ENCODE measurements at regions not wholly inside any gene's neighbourhood (a gene's known extent, or its start where the extent isn't known, plus 50 kb on each side); places are given as distances from the start of the nearest gene placed in this dataset.

DNA sequence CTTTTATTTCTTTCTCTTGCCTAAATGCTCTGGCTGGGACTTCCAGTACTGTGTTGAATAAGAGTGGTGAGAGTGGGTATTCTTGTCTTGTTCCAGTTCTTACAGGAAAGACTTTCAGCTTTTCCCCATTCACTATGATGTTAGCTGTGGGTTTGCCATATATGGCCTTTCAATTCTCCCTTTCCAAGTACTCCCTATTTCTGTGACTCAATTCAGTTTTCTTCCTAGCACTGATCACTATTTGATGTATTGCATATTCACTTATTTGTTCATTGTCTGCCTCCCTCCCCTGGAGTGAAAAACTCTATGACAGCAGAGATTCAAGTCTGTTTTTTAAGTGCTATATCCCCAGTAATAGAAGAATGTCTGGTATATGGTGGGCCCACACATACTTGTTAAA lies 618.2 kb upstream of the CAMK1G start:
- Mint-ChIP-seq H3K27me3 (ENCODE audit: insufficient read depth, low read depth, poor library complexity) (no peaks in the 10 kb centered on the region), H3K9me3 (peaks cover 16% of the 10 kb centered on the region), H3K4me1 (no peaks in the 10 kb centered on the region), H3K27ac (no peak overlapping the region), H3K36me3 (ENCODE audit: low read depth) (peaks cover 5% of the 10 kb centered on the region; the same call in 1 of the 3 replicates), H3K4me3 (no peak overlapping the region)
- ATAC-seq (no peak), DNase-seq (ENCODE audit: low spot score) (no peak)
- Histone ChIP-seq H3K4me3 (no peak overlapping the region), H3K79me2 (replicated peaks; ENCODE audit: insufficient read depth) (no peaks in the 10 kb centered on the region), H3F3A (replicated peaks; ENCODE audit: low read depth) (no peaks in the 10 kb centered on the region), H4K20me1 (replicated peaks; ENCODE audit: insufficient read depth) (no peaks in the 10 kb centered on the region), H3K9me2 (ENCODE audit: insufficient read depth) (peaks cover 12% of the 10 kb centered on the region; the same call in 1 of the 2 replicates), H2AFZ (no peak overlapping the region), H3K4me1 (ENCODE audit: insufficient read depth) (no peaks in the 10 kb centered on the region), H3K27me3 (ENCODE audit: insufficient read depth) (no peaks in the 10 kb centered on the region), H3K4me2 (no peak overlapping the region), H3K27ac (ENCODE audit: low read depth) (no peak overlapping the region), H3K36me3 (ENCODE audit: insufficient read depth) (peaks cover 2% of the 10 kb centered on the region; the same call in 1 of the 2 replicates)
- TF ChIP-seq POLR2AphosphoS5 (IDR thresholded peaks at IDR 0.05; ENCODE audit: low read depth) (no peak), ZNF114 (CRISPR knock-in tag; IDR thresholded peaks at IDR 0.05) (no peak), CREB1 (CRISPR knock-in tag; IDR thresholded peaks at IDR 0.05; ENCODE audit: low read depth) (no peak), JUNB (IDR thresholded peaks at IDR 0.05; ENCODE audit: unreplicated experiment) (no peak), ZNF331 (CRISPR knock-in tag; IDR thresholded peaks at IDR 0.05; ENCODE audit: low read depth) (no peak), NANOG (IDR thresholded peaks at IDR 0.05; ENCODE audit: borderline replicate concordance) (no peak)
- TF ChIP-seq, protein P1, sequence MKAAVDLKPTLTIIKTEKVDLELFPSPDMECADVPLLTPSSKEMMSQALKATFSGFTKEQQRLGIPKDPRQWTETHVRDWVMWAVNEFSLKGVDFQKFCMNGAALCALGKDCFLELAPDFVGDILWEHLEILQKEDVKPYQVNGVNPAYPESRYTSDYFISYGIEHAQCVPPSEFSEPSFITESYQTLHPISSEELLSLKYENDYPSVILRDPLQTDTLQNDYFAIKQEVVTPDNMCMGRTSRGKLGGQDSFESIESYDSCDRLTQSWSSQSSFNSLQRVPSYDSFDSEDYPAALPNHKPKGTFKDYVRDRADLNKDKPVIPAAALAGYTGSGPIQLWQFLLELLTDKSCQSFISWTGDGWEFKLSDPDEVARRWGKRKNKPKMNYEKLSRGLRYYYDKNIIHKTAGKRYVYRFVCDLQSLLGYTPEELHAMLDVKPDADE (IDR thresholded peaks at IDR 0.05): no peak
- TF ChIP-seq, protein P2, sequence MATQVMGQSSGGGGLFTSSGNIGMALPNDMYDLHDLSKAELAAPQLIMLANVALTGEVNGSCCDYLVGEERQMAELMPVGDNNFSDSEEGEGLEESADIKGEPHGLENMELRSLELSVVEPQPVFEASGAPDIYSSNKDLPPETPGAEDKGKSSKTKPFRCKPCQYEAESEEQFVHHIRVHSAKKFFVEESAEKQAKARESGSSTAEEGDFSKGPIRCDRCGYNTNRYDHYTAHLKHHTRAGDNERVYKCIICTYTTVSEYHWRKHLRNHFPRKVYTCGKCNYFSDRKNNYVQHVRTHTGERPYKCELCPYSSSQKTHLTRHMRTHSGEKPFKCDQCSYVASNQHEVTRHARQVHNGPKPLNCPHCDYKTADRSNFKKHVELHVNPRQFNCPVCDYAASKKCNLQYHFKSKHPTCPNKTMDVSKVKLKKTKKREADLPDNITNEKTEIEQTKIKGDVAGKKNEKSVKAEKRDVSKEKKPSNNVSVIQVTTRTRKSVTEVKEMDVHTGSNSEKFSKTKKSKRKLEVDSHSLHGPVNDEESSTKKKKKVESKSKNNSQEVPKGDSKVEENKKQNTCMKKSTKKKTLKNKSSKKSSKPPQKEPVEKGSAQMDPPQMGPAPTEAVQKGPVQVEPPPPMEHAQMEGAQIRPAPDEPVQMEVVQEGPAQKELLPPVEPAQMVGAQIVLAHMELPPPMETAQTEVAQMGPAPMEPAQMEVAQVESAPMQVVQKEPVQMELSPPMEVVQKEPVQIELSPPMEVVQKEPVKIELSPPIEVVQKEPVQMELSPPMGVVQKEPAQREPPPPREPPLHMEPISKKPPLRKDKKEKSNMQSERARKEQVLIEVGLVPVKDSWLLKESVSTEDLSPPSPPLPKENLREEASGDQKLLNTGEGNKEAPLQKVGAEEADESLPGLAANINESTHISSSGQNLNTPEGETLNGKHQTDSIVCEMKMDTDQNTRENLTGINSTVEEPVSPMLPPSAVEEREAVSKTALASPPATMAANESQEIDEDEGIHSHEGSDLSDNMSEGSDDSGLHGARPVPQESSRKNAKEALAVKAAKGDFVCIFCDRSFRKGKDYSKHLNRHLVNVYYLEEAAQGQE (IDR thresholded peaks at IDR 0.05; ENCODE audit: unreplicated experiment): no peak
- TF ChIP-seq, protein P3, sequence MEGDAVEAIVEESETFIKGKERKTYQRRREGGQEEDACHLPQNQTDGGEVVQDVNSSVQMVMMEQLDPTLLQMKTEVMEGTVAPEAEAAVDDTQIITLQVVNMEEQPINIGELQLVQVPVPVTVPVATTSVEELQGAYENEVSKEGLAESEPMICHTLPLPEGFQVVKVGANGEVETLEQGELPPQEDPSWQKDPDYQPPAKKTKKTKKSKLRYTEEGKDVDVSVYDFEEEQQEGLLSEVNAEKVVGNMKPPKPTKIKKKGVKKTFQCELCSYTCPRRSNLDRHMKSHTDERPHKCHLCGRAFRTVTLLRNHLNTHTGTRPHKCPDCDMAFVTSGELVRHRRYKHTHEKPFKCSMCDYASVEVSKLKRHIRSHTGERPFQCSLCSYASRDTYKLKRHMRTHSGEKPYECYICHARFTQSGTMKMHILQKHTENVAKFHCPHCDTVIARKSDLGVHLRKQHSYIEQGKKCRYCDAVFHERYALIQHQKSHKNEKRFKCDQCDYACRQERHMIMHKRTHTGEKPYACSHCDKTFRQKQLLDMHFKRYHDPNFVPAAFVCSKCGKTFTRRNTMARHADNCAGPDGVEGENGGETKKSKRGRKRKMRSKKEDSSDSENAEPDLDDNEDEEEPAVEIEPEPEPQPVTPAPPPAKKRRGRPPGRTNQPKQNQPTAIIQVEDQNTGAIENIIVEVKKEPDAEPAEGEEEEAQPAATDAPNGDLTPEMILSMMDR (conservative IDR thresholded peaks at IDR 0.05; ENCODE audit: low read depth in 2 of 2): no peak

DNA sequence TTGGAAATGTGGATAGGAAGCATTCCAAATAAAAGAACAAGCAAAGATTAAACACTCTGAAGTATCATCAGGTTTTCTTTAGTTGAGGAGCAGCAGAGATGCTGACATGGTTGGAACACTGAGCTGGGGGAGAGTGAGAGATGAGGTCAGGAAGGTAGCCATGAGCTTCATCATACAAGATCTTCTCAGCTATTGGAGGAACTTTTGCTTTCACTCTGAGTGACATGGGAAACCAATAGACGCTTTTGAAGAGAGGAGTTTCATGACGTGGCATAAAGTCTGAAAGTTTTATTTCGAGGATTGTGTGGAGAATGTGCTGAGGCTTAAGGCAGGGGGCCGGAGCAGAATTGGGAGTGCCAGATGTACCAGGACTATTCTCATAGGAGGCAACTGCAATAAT lies 616.2 kb upstream of the CAMK1G start:
- Histone ChIP-seq H3K27me3 (ENCODE audit: insufficient read depth) (no peaks in the 10 kb centered on the region), H2AFZ (no peak overlapping the region; the same call in 1 of the 2 replicates), H3K9me2 (ENCODE audit: insufficient read depth) (peaks cover 9% of the 10 kb centered on the region; the same call in 1 of the 2 replicates), H3K4me2 (no peak overlapping the region), H3F3A (replicated peaks; ENCODE audit: low read depth) (no peaks in the 10 kb centered on the region), H3K4me3 (no peak overlapping the region), H4K20me1 (replicated peaks; ENCODE audit: insufficient read depth) (no peaks in the 10 kb centered on the region), H3K4me1 (ENCODE audit: insufficient read depth) (no peaks in the 10 kb centered on the region), H3K79me2 (replicated peaks; ENCODE audit: insufficient read depth) (no peaks in the 10 kb centered on the region), H3K36me3 (ENCODE audit: insufficient read depth) (no peaks in the 10 kb centered on the region), H3K27ac (ENCODE audit: low read depth) (no peak overlapping the region)
- Mint-ChIP-seq H3K36me3 (ENCODE audit: low read depth) (no peaks in the 10 kb centered on the region), H3K4me3 (no peak overlapping the region), H3K4me1 (no peaks in the 10 kb centered on the region), H3K9me3 (peaks cover 2% of the 10 kb centered on the region; the same call in 2 of the 3 replicates), H3K27me3 (ENCODE audit: insufficient read depth, low read depth, poor library complexity) (no peaks in the 10 kb centered on the region), H3K27ac (no peak overlapping the region)
- DNase-seq (ENCODE audit: low spot score) (no peak), ATAC-seq (no peak)
- TF ChIP-seq STAT1 (IDR thresholded peaks at IDR 0.05; ENCODE audit: unreplicated experiment) (no peak), EZH2phosphoT487 (IDR thresholded peaks at IDR 0.05; ENCODE audit: unreplicated experiment) (no peak), NANOG (IDR thresholded peaks at IDR 0.05; ENCODE audit: borderline replicate concordance) (no peak), EZH2 (IDR thresholded peaks at IDR 0.05; ENCODE audit: low read depth, unreplicated experiment) (no peak)
- TF ChIP-seq, protein P2 (IDR thresholded peaks at IDR 0.05; ENCODE audit: unreplicated experiment): no peak

Measured in GM23338 (cell line).